WTC11 (cell line): ENCODE measurements at regions not wholly inside any gene's neighbourhood (a gene's known extent, or its start where the extent isn't known, plus 50 kb on each side); places are given as distances from the start of the nearest gene placed in this dataset.

Experiments
- CREB1 ChIP-seq: sonication (generic); formaldehyde crosslinking; IDR thresholded peaks from 2 replicates; pipeline ENCODE4 v1.8.0; 2023; ENCODE audit warnings: mild to moderate bottlenecking, missing genetic modification reagents
- CREM ChIP-seq: sonication (generic); formaldehyde crosslinking; IDR thresholded peaks from 2 replicates; pipeline ENCODE4 v1.8.1; 2022; ENCODE audit warnings: mild to moderate bottlenecking, missing genetic modification reagents, moderate library complexity
- GABPB1 ChIP-seq: sonication (generic); formaldehyde crosslinking; IDR thresholded peaks from 2 replicates; pipeline ENCODE4 v1.8.1; 2023; ENCODE audit warnings: mild to moderate bottlenecking, missing genetic modification reagents
- TCF7 ChIP-seq: sonication (generic); formaldehyde crosslinking; IDR thresholded peaks from 2 replicates; pipeline ENCODE4 v1.8.0; 2022; ENCODE audit warnings: mild to moderate bottlenecking, low read depth, missing genetic modification reagents, moderate library complexity
- TF ChIP-seq, protein P1 (sequence below): sonication (generic); formaldehyde crosslinking; IDR thresholded peaks from 2 replicates; pipeline ENCODE4 v1.8.1; 2022; ENCODE audit warnings: low read depth, missing genetic modification reagents, borderline replicate concordance

DNA sequence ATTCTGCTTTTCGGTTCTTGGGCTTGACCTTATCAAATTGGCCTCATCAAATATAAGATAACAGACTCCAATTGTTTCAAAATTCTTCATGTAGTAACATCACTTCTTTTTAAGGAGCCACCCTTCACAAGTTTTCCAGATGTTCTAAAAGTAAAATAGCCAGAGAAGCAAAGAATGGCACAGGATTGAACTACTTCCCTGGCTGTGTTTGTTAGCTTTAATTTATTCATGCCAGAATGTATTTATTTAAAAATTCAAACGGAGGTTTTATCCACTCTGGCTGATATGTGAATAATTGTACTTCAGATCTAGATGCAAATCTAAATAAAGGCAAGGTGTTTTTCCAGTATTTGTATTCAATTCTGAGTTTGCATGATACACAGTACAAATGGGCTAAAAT lies 581.3 kb upstream of the TENM3 start:
- TF ChIP-seq TCF7 (no peak), CREB1 (CRISPR knock-in tag) (no peak), CREM (CRISPR knock-in tag) (no peak), GABPB1 (no peak)
- TF ChIP-seq, protein P1, sequence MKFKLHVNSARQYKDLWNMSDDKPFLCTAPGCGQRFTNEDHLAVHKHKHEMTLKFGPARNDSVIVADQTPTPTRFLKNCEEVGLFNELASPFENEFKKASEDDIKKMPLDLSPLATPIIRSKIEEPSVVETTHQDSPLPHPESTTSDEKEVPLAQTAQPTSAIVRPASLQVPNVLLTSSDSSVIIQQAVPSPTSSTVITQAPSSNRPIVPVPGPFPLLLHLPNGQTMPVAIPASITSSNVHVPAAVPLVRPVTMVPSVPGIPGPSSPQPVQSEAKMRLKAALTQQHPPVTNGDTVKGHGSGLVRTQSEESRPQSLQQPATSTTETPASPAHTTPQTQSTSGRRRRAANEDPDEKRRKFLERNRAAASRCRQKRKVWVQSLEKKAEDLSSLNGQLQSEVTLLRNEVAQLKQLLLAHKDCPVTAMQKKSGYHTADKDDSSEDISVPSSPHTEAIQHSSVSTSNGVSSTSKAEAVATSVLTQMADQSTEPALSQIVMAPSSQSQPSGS (CRISPR knock-in tag): no peak
